ENCODE measurements at regions not wholly inside any gene's neighbourhood (a gene's known extent, or its start where the extent isn't known, plus 50 kb on each side); places are given as distances from the start of the nearest gene placed in this dataset.
"Not testable (repeated sequence)": the region's sequence is repeated elsewhere in the genome, so short reads cannot be mapped to it uniquely, and the experiment has no call there.

GRCh38 chr10:30752481-30752881 is 122.9 kb upstream of the LYZL2 start:
- H3K4me3 Mint-ChIP-seq: no peak overlapping the region
- H3K36me3 Mint-ChIP-seq (ENCODE audit: low read depth): no peaks in the 10 kb centered on the region
- peaks cover 44% of the 10 kb centered on the region for H3K4me1 Mint-ChIP-seq (ENCODE audit: low read depth)
- no peak overlapping the region for H3K27ac Mint-ChIP-seq
- no peaks in the 10 kb centered on the region for H3K27me3 Mint-ChIP-seq (ENCODE audit: low read depth)
- no peaks in the 10 kb centered on the region for H3K9me3 Mint-ChIP-seq

- Mint-ChIP-seq H3K4me1 (ENCODE audit: low read depth) (peaks cover 49% of the 10 kb centered on the region), H3K27ac (peak overlapping the region; percentile 54), H3K9me3 (no peaks in the 10 kb centered on the region), H3K27me3 (ENCODE audit: low read depth) (no peaks in the 10 kb centered on the region), H3K36me3 (ENCODE audit: low read depth) (no peaks in the 10 kb centered on the region), H3K4me3 (peak overlapping the region; percentile 25)
Observed at GRCh38 chr10:30751678-30752331, 122.3 kb upstream of the LYZL2 start.

GRCh38 chr10:30750971-30751677 is 121.6 kb upstream of the LYZL2 start:
- H3K27me3 Mint-ChIP-seq (ENCODE audit: low read depth): no peaks in the 10 kb centered on the region
- no peaks in the 10 kb centered on the region for H3K9me3 Mint-ChIP-seq
- H3K4me3 Mint-ChIP-seq: peak overlapping the region; percentile 25
- peak overlapping the region; percentile 54 for H3K27ac Mint-ChIP-seq
- H3K4me1 Mint-ChIP-seq (ENCODE audit: low read depth): peaks cover 49% of the 10 kb centered on the region
- no peaks in the 10 kb centered on the region for H3K36me3 Mint-ChIP-seq (ENCODE audit: low read depth)

GRCh38 chr10:30749385-30749784 is 119.8 kb upstream of the LYZL2 start:
- Mint-ChIP-seq H3K9me3 (no peaks in the 10 kb centered on the region), H3K36me3 (ENCODE audit: low read depth) (no peaks in the 10 kb centered on the region), H3K4me3 (no peak overlapping the region), H3K27me3 (ENCODE audit: low read depth) (no peaks in the 10 kb centered on the region), H3K4me1 (ENCODE audit: low read depth) (peaks cover 49% of the 10 kb centered on the region), H3K27ac (peak overlapping the region; percentile 62)

GRCh38 chr10:30748152-30748973 is 118.8 kb upstream of the LYZL2 start:
- peak overlapping the region; percentile 63 for H3K27ac Mint-ChIP-seq
- no peaks in the 10 kb centered on the region for H3K27me3 Mint-ChIP-seq (ENCODE audit: low read depth)
- H3K9me3 Mint-ChIP-seq: no peaks in the 10 kb centered on the region
- H3K4me1 Mint-ChIP-seq (ENCODE audit: low read depth): peaks cover 45% of the 10 kb centered on the region
- no peak overlapping the region for H3K4me3 Mint-ChIP-seq
- no peaks in the 10 kb centered on the region for H3K36me3 Mint-ChIP-seq (ENCODE audit: low read depth)

- Mint-ChIP-seq H3K27ac (peak overlapping the region; percentile 63), H3K9me3 (no peaks in the 10 kb centered on the region), H3K4me3 (no peak overlapping the region), H3K4me1 (ENCODE audit: low read depth) (peaks cover 46% of the 10 kb centered on the region), H3K27me3 (ENCODE audit: low read depth) (no peaks in the 10 kb centered on the region), H3K36me3 (ENCODE audit: low read depth) (no peaks in the 10 kb centered on the region)
Observed at GRCh38 chr10:30747633-30748032, 118.1 kb upstream of the LYZL2 start.

- Mint-ChIP-seq H3K9me3 (no peaks in the 10 kb centered on the region), H3K27ac (no peak overlapping the region), H3K27me3 (ENCODE audit: low read depth) (no peaks in the 10 kb centered on the region), H3K36me3 (ENCODE audit: low read depth) (no peaks in the 10 kb centered on the region), H3K4me3 (no peak overlapping the region), H3K4me1 (ENCODE audit: low read depth) (peaks cover 42% of the 10 kb centered on the region)
Observed at GRCh38 chr10:30745953-30746352, 116.4 kb upstream of the LYZL2 start.

- Mint-ChIP-seq H3K4me1 (ENCODE audit: low read depth) (peaks cover 25% of the 10 kb centered on the region), H3K27me3 (ENCODE audit: low read depth) (no peaks in the 10 kb centered on the region), H3K27ac (no peak overlapping the region), H3K4me3 (no peak overlapping the region), H3K9me3 (no peaks in the 10 kb centered on the region), H3K36me3 (ENCODE audit: low read depth) (peaks cover 3% of the 10 kb centered on the region)
Observed at GRCh38 chr10:30744106-30744505, 114.6 kb upstream of the LYZL2 start.

GRCh38 chr10:30743586-30743985 is 114.0 kb upstream of the LYZL2 start:
- H3K27ac Mint-ChIP-seq: no peak overlapping the region
- H3K27me3 Mint-ChIP-seq (ENCODE audit: low read depth): no peaks in the 10 kb centered on the region
- H3K4me1 Mint-ChIP-seq (ENCODE audit: low read depth): peaks cover 22% of the 10 kb centered on the region
- H3K36me3 Mint-ChIP-seq (ENCODE audit: low read depth): peaks cover 3% of the 10 kb centered on the region
- H3K9me3 Mint-ChIP-seq: no peaks in the 10 kb centered on the region
- no peak overlapping the region for H3K4me3 Mint-ChIP-seq

- Mint-ChIP-seq H3K36me3 (ENCODE audit: low read depth) (peaks cover 3% of the 10 kb centered on the region), H3K27me3 (ENCODE audit: low read depth) (no peaks in the 10 kb centered on the region), H3K4me1 (ENCODE audit: low read depth) (peaks cover 13% of the 10 kb centered on the region), H3K27ac (peak overlapping the region; percentile 18), H3K4me3 (no peak overlapping the region), H3K9me3 (no peaks in the 10 kb centered on the region)
Observed at GRCh38 chr10:30742471-30742870, 112.9 kb upstream of the LYZL2 start.

- not testable (repeated sequence) for H3K27me3 Mint-ChIP-seq (ENCODE audit: low read depth); H3K9me3 Mint-ChIP-seq; H3K36me3 Mint-ChIP-seq (ENCODE audit: low read depth); H3K27ac Mint-ChIP-seq; H3K4me3 Mint-ChIP-seq
- peaks cover 19% of the 10 kb centered on the region for H3K4me1 Mint-ChIP-seq (ENCODE audit: low read depth)
Observed at GRCh38 chr10:30740774-30741173, 111.2 kb upstream of the LYZL2 start.

- Mint-ChIP-seq H3K27me3 (ENCODE audit: low read depth) (no peaks in the 10 kb centered on the region), H3K27ac (no peak overlapping the region), H3K9me3 (no peaks in the 10 kb centered on the region), H3K4me3 (no peak overlapping the region), H3K4me1 (ENCODE audit: low read depth) (peaks cover 26% of the 10 kb centered on the region), H3K36me3 (ENCODE audit: low read depth) (peaks cover 3% of the 10 kb centered on the region)
Observed at GRCh38 chr10:30738416-30738815, 108.9 kb upstream of the LYZL2 start.

GRCh38 chr10:30737931-30738391 is 108.4 kb upstream of the LYZL2 start:
- Mint-ChIP-seq H3K4me3 (no peak overlapping the region), H3K9me3 (no peaks in the 10 kb centered on the region), H3K27me3 (ENCODE audit: low read depth) (no peaks in the 10 kb centered on the region), H3K27ac (no peak overlapping the region), H3K4me1 (ENCODE audit: low read depth) (peaks cover 26% of the 10 kb centered on the region), H3K36me3 (ENCODE audit: low read depth) (peaks cover 3% of the 10 kb centered on the region)

- no peaks in the 10 kb centered on the region for H3K27me3 Mint-ChIP-seq (ENCODE audit: low read depth)
- peak overlapping the region; percentile 65 for H3K27ac Mint-ChIP-seq
- H3K4me3 Mint-ChIP-seq: no peak overlapping the region
Observed at GRCh38 chr10:30736685-30737232, 107.2 kb upstream of the LYZL2 start.

More at GRCh38 chr10:30736685-30737232, 107.2 kb upstream of the LYZL2 start:
- Mint-ChIP-seq H3K4me1 (ENCODE audit: low read depth) (peaks cover 18% of the 10 kb centered on the region), H3K9me3 (no peaks in the 10 kb centered on the region), H3K36me3 (ENCODE audit: low read depth) (peaks cover 3% of the 10 kb centered on the region)

Measured in T-helper 1 cell treated with Interleukin-12 subunit alpha and Interleukin-12 subunit beta and Interleukin-4 antibody, amounts not matched to agents 30 μg/mL and 1 μg/mL, for 36 hours (primary cell).